Activated CD8-positive, alpha-beta memory T cell treated with anti-CD3 and anti-CD28 coated beads, Interleukin-2, amount 50 U/mL, for 48 hours (primary cell): ENCODE measurements at regions not wholly inside any gene's neighbourhood (a gene's known extent, or its start where the extent isn't known, plus 50 kb on each side); places are given as distances from the start of the nearest gene placed in this dataset.

ENCODE experiments used
- DNase-seq: peaks from one replicate; pipeline ENCODE4 v3.0.0-alpha.2; 2020

DNA sequence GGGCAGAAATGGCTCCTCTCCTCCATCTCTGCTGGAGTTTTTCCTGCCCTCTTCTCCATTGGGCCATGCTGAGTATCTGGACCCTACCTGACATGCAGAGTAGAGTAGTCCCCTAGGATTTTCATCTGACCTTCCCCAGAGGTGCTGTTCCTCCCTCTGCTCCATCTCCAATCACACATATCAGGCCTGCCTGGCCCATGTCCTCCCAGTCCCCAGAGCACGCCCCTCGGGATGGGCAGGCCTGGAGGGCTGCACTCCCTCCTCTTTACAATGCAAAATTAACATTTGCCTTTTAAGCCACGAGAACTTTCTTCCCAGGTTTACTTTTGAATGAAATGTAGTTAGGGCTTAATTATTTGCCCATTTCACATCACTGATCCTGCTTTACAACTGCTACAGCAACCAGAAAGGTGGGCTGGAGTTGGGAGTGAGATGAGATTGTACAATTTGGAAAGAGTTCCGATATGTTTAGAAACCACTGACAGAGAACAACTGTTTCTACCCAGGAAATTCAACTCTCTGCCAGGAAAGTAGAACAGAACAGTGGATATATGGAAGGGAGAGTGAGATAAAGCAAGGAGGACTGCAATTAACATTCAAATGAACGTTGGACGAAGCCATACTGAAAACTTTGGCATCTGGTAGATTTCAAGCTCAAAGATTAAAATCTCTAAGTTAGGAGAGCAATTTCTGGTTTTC, 184.0 kb upstream of the HABP2 start:
- DNase-seq, result no peak

- DNase-seq, result no peak
Observed at GRCh38 chr10:113369365-113369694, 183.5 kb upstream of the HABP2 start.

DNA sequence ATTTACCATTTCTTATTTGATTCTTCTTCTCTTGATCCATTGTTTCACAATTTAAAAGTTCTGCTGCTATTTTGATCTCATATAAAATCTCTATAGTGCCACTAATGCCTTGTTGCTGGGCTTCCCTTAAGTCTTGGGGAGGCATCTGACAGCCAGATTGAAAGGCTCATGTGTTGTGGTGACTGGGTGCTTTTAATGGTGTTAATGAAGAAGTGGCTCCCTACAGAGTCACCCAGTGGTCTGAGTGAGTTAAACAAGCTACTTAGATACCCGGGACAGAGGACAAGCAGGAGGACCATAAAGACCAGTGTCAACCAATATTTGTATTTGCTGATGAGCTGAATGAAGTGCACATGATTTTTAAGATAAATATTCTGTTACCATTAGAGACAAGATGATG, 176.4 kb upstream of the HABP2 start:
- DNase-seq, result no peak

DNA sequence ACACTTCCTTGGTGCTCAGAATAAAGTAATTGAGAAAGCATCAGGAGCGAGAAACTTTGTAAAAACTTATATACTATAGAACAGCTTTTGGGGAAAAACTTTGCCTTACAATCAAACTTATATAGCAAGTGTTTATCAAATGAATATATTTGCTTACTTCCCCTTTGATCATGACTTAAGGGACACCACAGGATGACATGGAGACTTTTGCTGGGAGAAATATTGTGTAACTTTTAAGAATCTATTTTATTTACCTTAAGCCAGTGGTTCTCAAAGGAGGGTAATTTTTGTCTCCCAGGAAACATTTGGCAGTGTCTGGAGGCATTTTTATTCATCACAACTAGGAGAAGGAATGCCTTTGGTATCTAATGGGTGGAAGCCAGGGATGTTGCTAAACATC, 173.8 kb upstream of the HABP2 start:
- no peak for DNase-seq

GRCh38 chr10:113381416-113381815, 171.4 kb upstream of the HABP2 start:
- no peak for DNase-seq

GRCh38 chr10:113381981-113382509, 170.8 kb upstream of the HABP2 start:
- no peak for DNase-seq

DNA sequence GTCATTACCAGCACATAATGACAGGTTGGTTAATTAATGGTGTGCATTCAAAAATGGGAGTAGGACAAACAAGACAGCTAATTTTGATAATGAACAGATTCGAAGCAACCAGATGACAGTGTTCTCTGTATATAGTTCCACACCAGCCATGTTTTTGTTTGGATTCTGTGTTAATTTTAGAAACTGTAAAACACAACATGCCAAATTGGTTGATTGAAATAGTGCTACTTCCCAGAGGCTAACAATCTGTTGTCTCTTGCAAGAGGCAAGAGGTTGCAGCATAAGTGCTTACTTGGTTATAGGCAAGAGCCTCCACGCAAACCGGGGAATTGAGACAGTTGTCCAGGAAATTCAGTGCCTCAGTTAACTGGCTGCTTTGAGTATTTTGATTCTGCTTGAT, 170.2 kb upstream of the HABP2 start:
- DNase-seq, result no peak

GRCh38 chr10:113384181-113384580, 168.7 kb upstream of the HABP2 start:
- no peak for DNase-seq

DNA sequence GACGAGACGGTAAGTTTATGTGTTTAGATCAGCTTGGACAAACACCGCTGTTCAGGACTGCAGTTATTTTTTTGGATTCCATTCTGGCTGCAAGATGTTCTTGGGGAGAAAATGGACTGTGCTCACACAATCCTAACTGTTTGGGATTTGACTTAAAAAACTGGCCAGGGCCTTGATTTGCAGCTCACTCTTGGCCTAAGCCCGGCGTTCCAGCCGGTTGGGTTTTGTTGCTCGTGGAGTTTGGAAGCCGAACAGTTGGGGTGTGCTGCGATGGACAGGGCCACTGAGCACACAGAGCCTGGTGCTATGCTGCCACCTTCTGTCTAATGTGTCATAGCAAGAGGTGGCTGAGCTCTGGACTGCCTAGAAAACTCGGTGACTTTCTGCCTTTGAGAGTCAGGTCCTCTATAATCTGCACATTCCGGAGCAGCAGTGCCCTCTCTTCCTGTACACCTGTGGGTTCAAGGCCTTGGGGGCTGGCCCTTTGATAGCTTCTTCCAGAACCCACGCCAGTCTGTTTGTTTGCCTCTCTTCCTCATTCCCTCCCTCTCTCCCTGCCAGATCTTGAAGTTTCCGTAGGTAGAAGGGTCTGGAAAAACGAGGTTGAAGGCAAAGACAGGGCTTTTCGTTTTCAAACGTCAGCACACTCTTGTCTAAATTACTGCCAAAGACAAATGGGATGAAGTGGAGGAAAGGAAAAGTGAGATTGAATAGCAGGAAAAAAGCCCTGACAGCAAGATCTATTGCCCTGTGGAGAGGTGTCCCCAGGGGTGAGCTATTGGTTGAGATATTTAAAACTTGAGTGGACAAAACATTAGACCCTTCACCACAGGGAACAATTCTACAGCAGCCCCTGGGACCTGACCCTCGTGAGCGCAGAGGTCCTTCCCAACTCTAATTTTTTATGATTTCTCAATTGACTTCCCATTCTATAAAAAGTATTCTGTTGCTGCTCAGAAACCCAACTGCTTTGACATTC, 167.5 kb upstream of the HABP2 start:
- peak; percentile 62 for DNase-seq

GRCh38 chr10:113386005-113386404, 166.8 kb upstream of the HABP2 start:
- no peak for DNase-seq

DNA sequence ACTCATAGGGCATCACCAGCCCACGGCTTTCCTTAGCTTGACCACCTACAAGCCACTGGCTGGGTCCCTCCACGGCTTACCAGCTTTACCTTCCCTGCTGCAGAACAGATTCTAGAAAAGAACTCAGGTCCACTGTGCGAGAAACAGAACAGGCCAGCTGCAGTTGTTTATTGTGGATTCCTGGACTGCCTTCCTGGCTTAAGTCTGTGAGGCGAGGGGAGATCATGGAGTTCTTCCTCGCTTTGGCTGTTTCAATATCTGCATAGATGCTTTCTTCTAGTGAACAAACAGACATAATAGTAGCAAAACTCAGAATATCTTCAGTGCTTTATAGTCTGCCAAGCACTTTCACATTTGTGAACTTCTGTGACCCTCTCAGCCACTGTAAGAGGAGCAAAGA, 162.9 kb upstream of the HABP2 start:
- DNase-seq, result no peak

- no peak for DNase-seq
Observed at GRCh38 chr10:113390896-113391295, 162.0 kb upstream of the HABP2 start.

GRCh38 chr10:113397047-113397446, 155.8 kb upstream of the HABP2 start:
- DNase-seq, result no peak

GRCh38 chr10:113399065-113399464, 153.8 kb upstream of the HABP2 start:
- DNase-seq, result no peak

DNA sequence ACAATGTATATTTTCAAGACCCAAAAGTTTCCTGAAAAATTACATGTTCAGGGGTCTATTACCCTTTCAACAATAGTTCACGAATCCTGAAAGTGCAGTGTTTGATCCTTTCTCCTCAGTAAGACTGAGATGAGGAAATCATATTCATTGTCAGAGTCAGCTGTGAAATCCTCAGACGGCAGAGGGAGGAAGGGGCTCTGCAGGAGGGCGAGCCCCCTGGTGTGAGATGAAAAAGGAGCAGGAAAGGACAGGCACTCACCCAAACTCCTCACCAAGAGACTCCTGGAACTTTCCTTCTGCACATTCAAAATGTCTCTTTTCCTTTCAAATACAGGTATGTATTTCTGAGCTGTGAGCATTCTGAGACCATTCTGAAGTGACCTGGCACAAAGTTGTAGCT, 150.3 kb upstream of the HABP2 start:
- DNase-seq, result no peak

DNA sequence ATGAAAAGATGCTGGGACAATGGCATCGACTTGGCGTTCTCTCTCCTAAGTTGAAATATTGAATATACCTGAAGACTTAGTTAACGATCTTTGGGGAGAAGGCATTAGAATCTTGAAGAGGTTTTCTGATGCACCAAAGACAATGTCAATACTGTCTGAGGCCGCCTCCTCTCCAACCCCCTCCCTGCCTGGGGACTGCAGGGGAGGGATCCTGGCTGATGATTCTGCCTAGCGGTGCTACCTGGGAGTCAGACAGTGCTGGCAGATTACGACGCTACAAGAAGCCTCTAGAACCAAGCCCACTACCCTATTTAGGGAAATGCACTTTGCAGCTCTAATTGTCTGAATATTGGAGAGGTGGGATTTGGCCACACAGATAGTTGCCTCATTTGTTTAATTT, 145.6 kb upstream of the HABP2 start:
- no peak for DNase-seq

GRCh38 chr10:113409175-113409574, 143.7 kb upstream of the HABP2 start:
- no peak for DNase-seq

DNA sequence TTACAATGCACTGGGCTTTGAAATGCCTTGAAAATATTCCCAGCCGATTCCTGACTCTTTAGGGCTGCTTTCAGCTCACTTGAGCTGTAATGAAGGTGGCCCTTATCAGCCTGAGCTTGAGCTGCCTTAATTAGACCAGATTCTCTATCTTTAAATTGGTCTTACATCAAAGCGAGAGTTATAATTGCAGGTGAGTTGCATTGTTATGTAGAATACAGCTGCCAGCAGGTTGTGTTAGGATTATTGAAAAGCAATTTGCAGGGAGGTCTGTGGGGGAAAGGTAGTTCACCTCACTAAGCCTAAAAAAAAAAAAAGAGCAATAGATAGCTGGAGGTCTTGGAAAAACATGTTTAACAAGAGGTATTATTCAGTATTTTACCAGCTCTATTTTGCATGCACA, 142.2 kb upstream of the HABP2 start:
- DNase-seq, result no peak

GRCh38 chr10:113411456-113411855, 141.4 kb upstream of the HABP2 start:
- no peak for DNase-seq

DNA sequence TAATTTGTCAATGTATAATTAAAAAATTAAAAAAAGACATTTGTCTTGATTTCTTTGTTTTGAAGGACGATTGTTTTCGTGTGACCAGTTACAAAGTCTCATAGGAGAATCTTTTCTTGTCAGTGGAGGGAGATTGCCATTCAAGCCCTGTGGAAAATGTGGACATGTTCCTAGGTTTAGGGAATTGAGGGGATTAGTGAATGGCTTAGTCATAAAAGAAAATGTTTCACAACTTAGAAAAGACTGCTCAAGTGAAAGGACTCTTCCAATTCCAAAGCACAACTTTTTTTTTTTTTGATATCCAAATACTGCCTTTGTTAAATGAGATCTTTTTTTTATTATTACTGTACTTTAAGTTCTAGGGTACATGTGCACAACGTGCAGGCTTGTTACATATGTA, 140.7 kb upstream of the HABP2 start:
- no peak for DNase-seq

- no peak for DNase-seq
Observed at GRCh38 chr10:113414543-113414942, 138.3 kb upstream of the HABP2 start.

DNA sequence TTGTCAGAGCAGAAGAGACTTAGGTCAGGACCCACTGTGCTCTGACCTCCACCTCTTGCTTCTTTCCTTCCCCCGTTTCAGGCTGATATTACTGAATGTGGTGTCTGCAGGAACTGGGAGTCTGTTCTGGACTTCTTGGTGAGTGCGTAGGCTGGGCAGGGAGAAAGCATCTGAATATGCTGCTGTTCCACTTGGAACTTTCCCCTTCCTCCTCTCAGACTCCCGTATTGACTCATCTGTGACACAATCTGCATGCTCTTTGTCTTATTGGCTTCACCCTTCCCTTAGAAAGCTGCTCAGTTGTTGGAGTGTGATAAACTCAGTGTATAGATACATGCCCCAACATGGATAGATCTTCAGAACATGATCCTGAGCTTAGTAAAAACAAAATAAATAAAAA, 137.6 kb upstream of the HABP2 start:
- DNase-seq, result no peak

DNA sequence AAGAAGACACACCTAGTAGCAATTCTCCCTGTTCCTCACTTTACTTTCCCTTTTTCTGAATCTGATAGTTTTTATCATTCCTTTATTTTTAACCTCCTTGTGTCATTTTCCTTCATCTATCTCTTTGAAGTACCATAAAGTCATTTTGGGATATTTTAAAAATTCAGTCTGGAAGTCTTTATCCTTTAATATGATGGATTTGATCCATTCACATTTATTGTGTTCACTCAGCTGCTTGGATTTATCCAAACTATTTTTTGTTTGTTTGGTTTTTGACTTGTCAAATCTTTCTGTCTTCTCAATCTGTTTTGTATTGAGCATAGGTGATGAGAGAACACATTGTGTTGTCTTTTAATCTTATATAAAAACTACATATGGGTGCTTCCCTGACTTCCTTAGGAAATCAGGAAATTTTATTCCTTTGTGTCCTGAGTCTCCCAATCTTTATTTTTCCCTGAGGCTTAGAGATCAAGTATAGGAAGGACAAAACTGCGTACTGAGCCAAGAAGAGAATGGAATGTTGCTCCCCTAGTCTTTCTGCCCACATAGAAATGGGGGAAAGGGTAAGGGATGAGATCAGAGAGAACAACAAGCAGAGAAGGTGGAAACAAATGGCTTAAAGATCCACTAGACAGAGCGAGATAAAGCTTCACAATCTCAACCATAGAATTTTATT, 132.7 kb upstream of the HABP2 start:
- no peak for DNase-seq
